ENCODE measurements at regions not wholly inside any gene's neighbourhood (a gene's known extent, or its start where the extent isn't known, plus 50 kb on each side); places are given as distances from the start of the nearest gene placed in this dataset.

DNA sequence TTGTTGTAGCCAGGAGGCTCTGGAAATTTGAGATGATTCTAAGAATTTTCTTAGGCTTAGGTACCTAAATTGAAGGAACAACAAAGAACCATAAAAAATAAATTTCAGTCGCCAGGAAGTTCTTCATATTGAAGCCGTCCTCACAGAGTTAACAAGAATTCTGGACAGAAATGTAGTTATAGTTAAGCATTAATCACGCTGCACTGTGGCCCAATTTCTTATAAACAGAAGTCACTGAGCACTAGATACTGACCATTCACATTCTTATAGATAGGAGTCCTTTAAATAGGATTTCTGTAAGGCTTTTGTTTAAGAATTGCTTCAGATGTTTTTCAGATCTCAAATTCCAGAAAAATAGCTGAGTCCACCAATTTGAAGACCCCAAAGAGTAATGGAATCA, 256.2 kb upstream of the PITRM1 start:
- DNase-seq (ENCODE audit: low read depth), result no peak

DNA sequence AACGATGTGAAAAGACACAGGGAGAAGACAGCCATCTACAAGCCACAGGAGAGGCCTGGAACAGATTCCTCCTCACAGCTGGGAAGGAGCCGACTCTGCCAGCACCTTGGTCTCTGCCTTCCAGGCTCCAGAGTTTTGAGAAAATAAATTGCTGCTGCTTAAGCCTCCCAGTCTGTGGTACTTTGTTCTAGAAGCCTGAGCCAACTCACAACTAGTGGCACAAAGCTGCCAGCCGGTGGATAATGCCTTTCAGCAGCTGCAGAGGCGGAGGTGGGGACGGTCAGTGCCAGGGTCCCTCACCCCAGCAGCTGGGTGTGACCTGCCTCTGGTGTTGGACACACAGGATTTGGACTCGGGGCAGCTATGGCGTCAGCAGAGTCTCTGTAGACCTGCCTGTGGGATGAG, 255.4 kb upstream of the PITRM1 start:
- DNase-seq (ENCODE audit: low read depth), result no peak

- DNase-seq (ENCODE audit: low read depth), result no peak
Measured at GRCh38 chr10:3427347-3427746, 254.8 kb upstream of the PITRM1 start.

GRCh38 chr10:3426190-3426845, 253.7 kb upstream of the PITRM1 start:
- DNase-seq (ENCODE audit: low read depth), result no peak

DNA sequence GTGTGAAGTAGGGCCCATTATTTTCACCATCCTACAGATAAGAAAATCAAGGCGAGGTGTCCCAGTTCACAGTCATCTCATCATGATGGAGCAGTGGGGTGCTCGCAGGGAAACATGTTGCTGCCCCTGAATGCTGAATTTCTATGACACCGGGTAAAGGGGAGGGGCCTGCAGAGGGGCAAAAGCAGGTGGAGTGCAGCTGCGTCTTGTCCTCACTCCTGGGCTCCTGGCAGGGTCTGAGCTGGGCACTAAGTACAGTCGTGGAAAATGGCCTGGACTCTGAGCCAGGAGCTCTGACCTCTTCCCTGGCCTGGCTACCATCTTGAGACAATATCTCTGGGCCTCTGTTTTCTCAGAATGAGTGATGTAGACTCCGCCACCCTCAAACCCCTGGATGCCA, 253.1 kb upstream of the PITRM1 start:
- DNase-seq (ENCODE audit: low read depth), result no peak

- DNase-seq (ENCODE audit: low read depth), result no peak
Measured at GRCh38 chr10:3425261-3425660, 252.7 kb upstream of the PITRM1 start.

- DNase-seq (ENCODE audit: low read depth), result no peak
Measured at GRCh38 chr10:3424111-3424851, 251.7 kb upstream of the PITRM1 start.

DNA sequence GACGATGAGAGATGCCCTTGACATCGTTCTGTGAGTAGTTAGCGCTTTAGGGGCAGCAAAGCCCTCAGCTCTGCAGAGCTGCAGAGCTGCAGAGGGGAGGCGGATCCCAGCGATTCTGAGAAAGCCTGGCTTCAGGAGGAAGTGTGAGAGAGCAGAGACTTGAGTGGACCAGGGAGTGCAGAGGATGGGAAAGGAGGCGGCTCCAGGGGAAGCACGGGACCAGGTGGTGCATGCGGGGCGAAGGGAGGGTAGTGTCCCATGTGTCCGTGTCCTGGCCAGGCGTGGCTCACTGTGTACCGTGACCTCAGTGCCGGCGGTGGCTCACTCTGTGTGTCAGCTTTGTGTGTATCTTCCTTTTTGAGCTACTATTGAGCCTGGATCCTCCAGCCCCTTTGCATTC, 250.8 kb upstream of the PITRM1 start:
- no peak for DNase-seq (ENCODE audit: low read depth)

GRCh38 chr10:3422282-3422681, 249.7 kb upstream of the PITRM1 start:
- no peak for DNase-seq (ENCODE audit: low read depth)

DNA sequence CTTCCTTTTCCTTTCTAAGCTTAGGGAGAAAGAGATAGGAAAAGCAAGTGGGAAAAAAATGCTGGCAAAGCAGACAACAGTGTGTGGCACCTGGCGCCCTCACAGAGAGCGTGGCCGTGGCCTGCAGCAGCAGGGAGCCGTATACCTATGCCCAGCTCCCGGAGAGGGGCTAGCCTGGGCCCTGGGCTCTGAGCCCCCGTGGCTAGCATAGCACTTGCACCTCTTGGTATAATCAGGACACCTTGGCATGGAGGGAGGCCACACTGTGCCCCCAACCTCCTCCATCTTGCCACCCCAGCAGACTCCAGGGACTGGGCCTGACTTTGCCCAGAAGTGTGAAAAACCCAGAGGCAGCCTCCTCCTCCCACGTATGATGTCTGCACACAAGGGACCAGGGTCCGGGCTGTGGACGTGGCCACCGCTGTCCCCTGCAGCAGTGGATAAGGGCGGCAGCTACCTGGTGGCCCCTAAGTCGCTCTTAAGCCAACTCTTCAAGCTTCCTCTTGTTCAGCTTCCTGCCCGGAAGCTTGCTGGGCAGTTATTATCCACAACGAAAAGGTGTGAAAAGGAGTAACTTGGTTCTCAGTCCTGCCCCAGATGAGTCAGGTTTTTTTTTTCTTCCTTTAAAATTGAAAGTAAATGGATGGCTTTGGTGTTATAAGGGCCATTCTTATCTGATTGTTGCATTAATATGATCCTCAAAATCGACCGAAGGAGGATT, 249.1 kb upstream of the PITRM1 start:
- no peak for DNase-seq (ENCODE audit: low read depth)

DNA sequence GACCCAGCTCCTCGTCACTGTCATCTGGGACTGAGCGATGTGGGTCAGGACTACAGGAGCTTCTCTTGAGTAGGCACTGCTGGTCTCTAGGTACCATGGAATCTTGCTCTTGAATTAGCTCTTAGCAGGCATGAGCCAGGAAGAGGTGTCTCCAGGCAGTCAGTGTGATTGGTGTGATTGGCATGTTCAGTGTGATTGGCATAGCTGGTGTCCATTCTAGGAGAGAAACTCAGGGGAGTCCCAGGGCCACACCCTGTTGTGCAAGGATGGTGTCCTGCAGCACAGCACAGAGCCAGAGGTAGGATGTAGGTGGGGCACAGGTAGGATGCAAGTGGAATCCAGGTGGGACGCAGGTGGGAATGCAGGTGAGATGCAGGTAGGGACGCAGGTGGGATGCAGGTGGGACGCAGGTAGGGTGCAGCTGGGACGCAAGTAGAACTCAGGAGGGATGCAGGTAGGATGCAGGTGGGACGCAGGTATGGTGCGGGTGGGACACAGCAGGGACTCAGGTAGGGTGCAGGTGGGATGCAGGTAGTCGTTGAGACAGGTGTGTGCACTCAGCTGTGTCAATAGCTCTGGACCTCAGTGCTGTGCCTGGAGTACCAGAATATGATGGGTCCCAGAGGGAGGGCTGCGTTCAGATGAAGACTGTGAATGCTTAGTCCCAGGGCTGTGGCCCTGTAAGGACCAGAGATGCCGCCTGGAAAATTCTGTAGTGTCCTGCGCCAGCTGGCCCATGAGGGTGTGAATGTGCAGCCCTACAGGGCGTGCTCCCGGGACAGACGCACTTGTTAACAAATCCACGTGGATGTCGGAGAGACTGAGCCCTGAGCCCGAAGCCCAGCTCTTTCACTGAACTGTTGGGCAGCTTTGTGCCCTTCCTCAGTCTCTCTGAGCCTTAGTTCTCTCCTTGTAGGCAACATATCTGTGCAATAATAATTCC, 248.2 kb upstream of the PITRM1 start:
- DNase-seq (ENCODE audit: low read depth), result no peak

DNA sequence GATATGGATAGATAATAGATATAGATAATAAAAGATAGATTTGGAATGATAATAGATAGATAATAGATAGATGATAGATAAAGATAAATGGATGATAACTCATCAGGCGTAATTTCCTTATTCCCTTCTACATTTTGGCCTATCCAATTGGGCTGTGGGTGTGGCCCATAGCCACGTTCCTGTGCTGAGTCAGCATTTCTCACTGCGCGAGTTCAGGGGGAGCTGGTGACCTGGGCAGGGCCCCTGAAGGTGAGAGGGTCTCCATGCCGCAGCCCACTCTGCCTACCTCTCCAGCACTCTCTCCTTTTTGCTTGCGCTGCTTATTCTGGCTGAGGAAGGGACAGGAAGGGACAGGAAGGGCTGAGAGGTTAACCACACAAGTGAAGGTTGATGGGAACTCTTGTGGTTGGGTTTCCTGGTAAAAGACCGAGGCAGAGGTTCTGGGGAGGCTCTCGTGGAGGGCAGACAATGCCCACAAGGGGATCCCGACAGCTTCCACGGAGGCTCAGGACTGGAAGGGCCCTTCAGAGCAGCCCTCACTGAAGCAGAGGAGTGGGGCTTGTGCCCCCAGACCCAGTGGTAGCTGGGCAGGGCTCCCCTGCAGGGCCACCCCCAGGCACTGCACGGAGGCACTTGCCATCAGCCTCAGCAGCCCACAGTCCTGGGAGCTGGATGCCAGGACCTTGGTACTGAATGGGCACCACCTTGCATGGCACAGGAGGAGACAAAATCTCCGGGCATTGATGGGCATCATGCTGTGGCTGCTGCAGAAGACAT, 247.3 kb upstream of the PITRM1 start:
- no peak for DNase-seq (ENCODE audit: low read depth)

- DNase-seq (ENCODE audit: low read depth), result no peak
Measured at GRCh38 chr10:3418926-3419325, 246.3 kb upstream of the PITRM1 start.

DNA sequence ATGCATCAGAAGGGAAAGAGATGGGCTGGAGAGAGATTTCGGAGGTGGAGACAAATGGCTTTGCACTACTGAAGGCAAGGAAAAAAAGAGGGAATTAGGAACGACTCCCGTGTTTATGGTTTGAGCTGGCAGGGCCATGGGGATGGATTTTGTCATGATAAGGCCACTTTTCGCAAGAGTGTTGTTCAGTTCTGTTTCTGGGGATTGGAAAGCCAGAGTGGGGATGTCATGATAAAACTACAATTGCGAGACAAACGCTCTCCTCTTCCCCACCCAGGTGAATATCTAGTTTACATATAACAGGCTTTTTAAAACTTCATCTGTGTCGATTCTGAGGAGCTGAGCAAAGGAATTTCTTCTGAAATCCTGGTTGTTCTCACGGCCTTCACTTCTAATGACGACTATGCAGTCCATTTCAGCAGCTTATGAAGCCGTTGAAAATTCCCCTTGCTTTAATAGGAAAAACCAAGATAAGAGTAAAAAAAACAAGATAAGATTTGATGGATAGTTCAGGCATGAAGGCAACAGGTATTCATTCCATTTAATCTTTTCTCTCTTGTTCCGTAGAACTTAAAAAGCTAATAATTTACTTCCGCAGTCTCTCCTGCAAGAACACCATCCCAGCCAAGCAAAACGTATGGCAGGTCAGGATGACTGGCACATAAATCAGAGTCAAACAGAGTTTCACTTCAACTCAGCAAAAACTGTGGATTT, 245.6 kb upstream of the PITRM1 start:
- DNase-seq (ENCODE audit: low read depth), result no peak

DNA sequence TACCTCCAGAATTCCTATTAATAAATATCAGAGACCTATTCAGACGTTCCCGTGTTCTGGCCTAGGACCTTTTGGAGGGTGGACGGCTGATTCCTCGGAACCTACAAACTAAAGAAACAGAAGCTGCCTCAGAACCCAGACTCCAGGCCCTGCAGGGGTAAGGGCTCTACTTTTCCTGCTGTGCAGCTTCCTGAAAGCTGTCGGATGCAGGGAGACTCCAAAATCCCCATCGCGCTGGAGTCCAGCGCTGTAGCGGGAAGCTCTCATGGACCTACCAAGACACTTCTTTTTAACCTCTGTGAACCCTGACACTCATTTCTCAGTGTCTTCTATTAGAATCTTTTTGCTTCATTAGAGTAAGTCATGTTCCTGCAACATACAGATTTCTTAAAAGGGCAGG, 244.5 kb upstream of the PITRM1 start:
- no peak for DNase-seq (ENCODE audit: low read depth)

- no peak for DNase-seq (ENCODE audit: low read depth)
Measured at GRCh38 chr10:3415878-3416605, 243.5 kb upstream of the PITRM1 start.

- DNase-seq (ENCODE audit: low read depth), result no peak
Measured at GRCh38 chr10:3415038-3415736, 242.6 kb upstream of the PITRM1 start.

DNA sequence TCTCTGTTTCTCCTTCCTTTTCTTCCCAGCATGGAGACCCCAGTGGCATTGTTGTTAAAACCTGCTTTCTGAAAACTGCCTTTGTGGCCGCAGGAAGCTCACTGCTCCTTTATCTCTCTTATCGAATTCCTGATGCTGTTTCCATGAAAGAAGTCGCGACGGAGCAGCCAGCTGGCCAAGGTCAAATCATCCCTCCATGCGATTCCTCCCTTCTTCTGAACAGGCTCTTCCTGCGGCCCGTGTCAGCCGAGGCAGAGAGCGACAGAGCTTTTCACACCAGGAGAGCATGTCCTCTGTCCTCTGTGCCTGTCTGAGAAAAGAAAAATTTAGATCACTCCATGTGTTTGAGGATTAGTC, 242.1 kb upstream of the PITRM1 start:
- DNase-seq (ENCODE audit: low read depth), result no peak

DNA sequence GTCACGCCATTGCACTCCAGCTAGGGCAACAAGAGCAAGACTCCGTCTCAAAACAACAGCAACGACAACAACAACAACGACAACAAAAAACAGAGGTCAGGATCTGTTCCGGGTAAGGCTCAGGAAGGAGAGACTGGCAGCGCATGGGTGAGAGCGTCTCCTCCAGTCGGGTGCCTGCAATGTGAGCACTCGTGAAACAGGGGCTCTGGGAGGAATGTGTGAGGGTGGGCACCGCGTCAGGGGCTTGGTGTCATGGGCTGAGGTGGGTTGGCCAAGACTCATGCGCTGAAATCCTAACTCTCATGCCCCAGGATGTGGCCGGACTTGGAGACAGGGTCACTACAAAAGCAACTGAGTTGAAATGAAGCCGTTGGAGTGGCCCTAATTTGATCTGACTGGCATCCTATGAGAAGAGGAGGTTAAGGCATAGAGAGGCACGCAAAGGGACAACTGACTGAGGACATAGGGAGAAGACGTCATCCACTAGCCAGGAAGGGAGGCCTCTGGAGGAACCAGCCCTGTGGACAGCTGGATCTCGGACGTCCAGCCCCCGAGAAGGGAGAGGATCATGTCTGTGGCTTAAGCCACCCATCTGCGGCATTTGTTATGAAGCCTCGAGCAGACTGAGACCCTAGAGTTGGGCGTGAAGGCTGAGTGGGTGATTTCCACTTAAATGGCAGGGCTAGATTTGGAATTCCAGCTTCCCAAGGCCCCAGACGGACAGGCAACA, 241.5 kb upstream of the PITRM1 start:
- no peak for DNase-seq (ENCODE audit: low read depth)
